BE2C (cell line): ENCODE measurements at regions not wholly inside any gene's neighbourhood (a gene's known extent, or its start where the extent isn't known, plus 50 kb on each side); places are given as distances from the start of the nearest gene placed in this dataset.

Experiments used
- DNase-seq: peaks from one replicate; pipeline ENCODE4 v3.0.0-alpha.2; 2020
- H3K27me3 ChIP-seq: fragments of 250-450 bp; sonication (Bioruptor Pico); 2 replicates; pipeline ENCODE4 v1.5.1; 2020; ENCODE audit warnings: mild to moderate bottlenecking
- H3K36me3 ChIP-seq: fragments of 250-450 bp; sonication (Bioruptor Pico); 2 replicates; pipeline ENCODE4 v1.5.1; 2020; ENCODE audit warnings: mild to moderate bottlenecking
- H3K4me1 ChIP-seq: fragments of 250-450 bp; sonication (Bioruptor Pico); 2 replicates; pipeline ENCODE4 v1.5.1; 2020
- H3K4me3 ChIP-seq: 2 replicates; pipeline ENCODE4 v1.5.1; 2011; ENCODE audit warnings: low read depth, low read length
- H3K9me3 ChIP-seq: fragments of 250-450 bp; sonication (Bioruptor Pico); 2 replicates; pipeline ENCODE4 v1.5.1; 2020
- TF ChIP-seq, protein P1 (sequence below): IDR thresholded peaks from 2 replicates; pipeline ENCODE4 v1.5.1; 2012; ENCODE audit warnings: mild to moderate bottlenecking, low read depth, low read length

- Histone ChIP-seq H3K4me3 (no peak overlapping the region), H3K4me1 (no peaks in the 10 kb centered on the region), H3K27me3 (peaks cover 14% of the 10 kb centered on the region), H3K9me3 (no peaks in the 10 kb centered on the region), H3K36me3 (no peaks in the 10 kb centered on the region)
- DNase-seq = no peak
- TF ChIP-seq, protein P1, sequence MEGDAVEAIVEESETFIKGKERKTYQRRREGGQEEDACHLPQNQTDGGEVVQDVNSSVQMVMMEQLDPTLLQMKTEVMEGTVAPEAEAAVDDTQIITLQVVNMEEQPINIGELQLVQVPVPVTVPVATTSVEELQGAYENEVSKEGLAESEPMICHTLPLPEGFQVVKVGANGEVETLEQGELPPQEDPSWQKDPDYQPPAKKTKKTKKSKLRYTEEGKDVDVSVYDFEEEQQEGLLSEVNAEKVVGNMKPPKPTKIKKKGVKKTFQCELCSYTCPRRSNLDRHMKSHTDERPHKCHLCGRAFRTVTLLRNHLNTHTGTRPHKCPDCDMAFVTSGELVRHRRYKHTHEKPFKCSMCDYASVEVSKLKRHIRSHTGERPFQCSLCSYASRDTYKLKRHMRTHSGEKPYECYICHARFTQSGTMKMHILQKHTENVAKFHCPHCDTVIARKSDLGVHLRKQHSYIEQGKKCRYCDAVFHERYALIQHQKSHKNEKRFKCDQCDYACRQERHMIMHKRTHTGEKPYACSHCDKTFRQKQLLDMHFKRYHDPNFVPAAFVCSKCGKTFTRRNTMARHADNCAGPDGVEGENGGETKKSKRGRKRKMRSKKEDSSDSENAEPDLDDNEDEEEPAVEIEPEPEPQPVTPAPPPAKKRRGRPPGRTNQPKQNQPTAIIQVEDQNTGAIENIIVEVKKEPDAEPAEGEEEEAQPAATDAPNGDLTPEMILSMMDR = no peak
Measured at GRCh38 chr16:86824751-86825296, 246.5 kb downstream of the FOXL1 start.

GRCh38 chr16:86825631-86826030 lies 247.3 kb downstream of the FOXL1 start:
- peaks cover 15% of the 10 kb centered on the region for H3K27me3 ChIP-seq
- TF ChIP-seq, protein P1 = no peak
- no peaks in the 10 kb centered on the region for H3K36me3 ChIP-seq
- H3K4me3 ChIP-seq = no peak overlapping the region
- H3K9me3 ChIP-seq = no peaks in the 10 kb centered on the region
- DNase-seq = no peak
- no peaks in the 10 kb centered on the region for H3K4me1 ChIP-seq

DNA sequence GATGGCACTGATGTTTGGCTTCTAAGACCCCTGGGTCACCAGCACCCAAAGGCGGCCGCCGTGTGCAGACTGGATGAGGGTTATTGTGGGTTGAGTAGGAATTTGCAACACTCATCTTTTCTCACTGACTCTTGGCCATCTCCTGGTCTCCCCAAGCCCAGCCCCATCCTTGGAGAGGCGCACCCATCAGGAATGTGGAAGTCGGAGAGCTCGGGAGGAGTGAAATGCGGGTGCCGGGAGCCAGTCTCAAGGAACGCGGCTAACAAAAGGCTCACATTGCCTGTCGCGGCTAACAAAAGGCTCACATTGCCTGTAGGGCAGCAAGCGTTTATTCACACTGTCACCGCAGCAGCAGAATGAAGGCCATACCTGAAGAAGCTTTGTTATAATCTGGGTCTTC lies 248.6 kb downstream of the FOXL1 start:
- no peak for DNase-seq
- Histone ChIP-seq H3K27me3 (peaks cover 18% of the 10 kb centered on the region), H3K4me1 (no peaks in the 10 kb centered on the region), H3K36me3 (no peaks in the 10 kb centered on the region), H3K4me3 (no peak overlapping the region), H3K9me3 (no peaks in the 10 kb centered on the region)
- TF ChIP-seq, protein P1 = no peak

DNA sequence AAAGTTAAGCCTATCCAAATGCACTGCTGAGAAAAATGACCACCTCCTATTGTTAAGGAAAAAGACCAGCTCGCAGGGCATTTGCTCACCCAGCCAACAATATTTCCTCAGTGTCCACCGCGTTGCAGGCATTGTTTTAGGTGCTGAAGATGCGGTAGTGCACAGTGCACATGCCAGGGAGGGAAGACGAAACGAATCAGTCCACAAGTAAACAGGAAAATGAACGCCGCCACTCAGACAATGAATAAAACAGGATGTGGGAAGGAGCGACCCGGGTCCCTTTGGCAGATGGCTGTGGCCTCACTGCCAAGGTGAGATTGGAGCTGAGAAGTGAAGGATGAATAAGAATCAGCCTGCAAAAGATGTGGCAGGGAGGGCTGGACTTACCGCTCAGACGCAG lies 249.2 kb downstream of the FOXL1 start:
- no peaks in the 10 kb centered on the region for H3K9me3 ChIP-seq
- no peak overlapping the region for H3K4me3 ChIP-seq
- peaks cover 20% of the 10 kb centered on the region for H3K27me3 ChIP-seq
- H3K4me1 ChIP-seq = no peaks in the 10 kb centered on the region
- DNase-seq = no peak
- H3K36me3 ChIP-seq = no peaks in the 10 kb centered on the region
- TF ChIP-seq, protein P1 = no peak

- peaks cover 24% of the 10 kb centered on the region for H3K27me3 ChIP-seq
- no peaks in the 10 kb centered on the region for H3K4me1 ChIP-seq
- no peaks in the 10 kb centered on the region for H3K9me3 ChIP-seq
- H3K4me3 ChIP-seq = no peak overlapping the region
- DNase-seq = no peak
- TF ChIP-seq, protein P1 = no peak
- H3K36me3 ChIP-seq = no peaks in the 10 kb centered on the region
Measured at GRCh38 chr16:86828202-86828601, 249.9 kb downstream of the FOXL1 start.

- DNase-seq = no peak
- TF ChIP-seq, protein P1 = no peak
- Histone ChIP-seq H3K4me1 (no peaks in the 10 kb centered on the region), H3K4me3 (no peak overlapping the region), H3K9me3 (no peaks in the 10 kb centered on the region), H3K36me3 (no peaks in the 10 kb centered on the region), H3K27me3 (peaks cover 28% of the 10 kb centered on the region)
Measured at GRCh38 chr16:86828653-86829052, 250.3 kb downstream of the FOXL1 start.
